Glutamatergic neuron (in vitro differentiated cells): ENCODE measurements at regions not wholly inside any gene's neighbourhood (a gene's known extent, or its start where the extent isn't known, plus 50 kb on each side); places are given as distances from the start of the nearest gene placed in this dataset.
"Not testable (repeated sequence)": the region's sequence is repeated elsewhere in the genome, so short reads cannot be mapped to it uniquely, and the experiment has no call there.

ENCODE experiments used
- DNase-seq: peaks from one replicate; pipeline ENCODE4 v3.0.0; 2022
- H3K27ac Mint-ChIP-seq: one replicate; pipeline ENCODE4 v1.8.0; 2020; ENCODE audit warnings: mild to moderate bottlenecking, mixed read lengths, inconsistent platforms; ENCODE audit not compliant: unreplicated experiment
- H3K27me3 Mint-ChIP-seq: one replicate; pipeline ENCODE4 v1.8.0; 2020; ENCODE audit warnings: mild to moderate bottlenecking, moderate library complexity, mixed read lengths, inconsistent platforms; ENCODE audit not compliant: unreplicated experiment
- H3K36me3 Mint-ChIP-seq: one replicate; pipeline ENCODE4 v1.8.0; 2020; ENCODE audit warnings: mild to moderate bottlenecking, mixed read lengths, inconsistent platforms; ENCODE audit not compliant: unreplicated experiment
- H3K4me1 Mint-ChIP-seq: one replicate; pipeline ENCODE4 v1.8.0; 2020; ENCODE audit warnings: mild to moderate bottlenecking, low read depth, mixed read lengths, inconsistent platforms; ENCODE audit not compliant: unreplicated experiment
- H3K4me3 Mint-ChIP-seq: one replicate; pipeline ENCODE4 v1.8.0; 2020; ENCODE audit warnings: mild to moderate bottlenecking, mixed read lengths, inconsistent platforms; ENCODE audit not compliant: unreplicated experiment
- H3K9me3 Mint-ChIP-seq: one replicate; pipeline ENCODE4 v1.8.0; 2020; ENCODE audit warnings: mild to moderate bottlenecking, moderate library complexity, mixed read lengths, inconsistent platforms; ENCODE audit not compliant: unreplicated experiment
- TF ChIP-seq, protein P1 (sequence below): fragments of 200-600 bp; sonication (generic); IDR thresholded peaks from one replicate; pipeline ENCODE4 v1.5.0; 2021; ENCODE audit not compliant: partially characterized antibody, unreplicated experiment

DNA sequence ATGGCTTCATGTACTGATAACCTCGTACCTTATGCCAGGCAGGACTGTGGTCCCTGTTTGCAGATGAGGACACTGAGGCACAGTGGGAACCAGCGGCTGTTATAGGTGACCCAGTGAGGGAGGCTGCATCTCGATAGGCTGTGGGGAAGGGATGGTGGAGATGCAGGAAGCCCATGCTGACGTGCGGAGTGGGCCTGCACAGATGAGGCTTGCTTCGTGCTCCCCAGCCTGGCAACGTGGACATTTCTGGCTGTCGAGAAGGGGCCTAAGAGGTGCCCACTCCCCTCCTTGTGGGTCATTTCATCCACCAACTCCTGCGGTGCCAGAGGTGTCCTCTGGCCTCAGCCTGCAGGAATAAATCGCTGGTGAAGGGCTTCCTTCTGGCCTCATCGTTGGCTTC, 107.4 kb downstream of the SLC25A47 start:
- Mint-ChIP-seq H3K9me3 (peaks cover 5% of the 10 kb centered on the region), H3K36me3 (peaks cover 11% of the 10 kb centered on the region), H3K4me3 (no peak overlapping the region), H3K27me3 (peaks cover 4% of the 10 kb centered on the region), H3K4me1 (peaks cover 27% of the 10 kb centered on the region), H3K27ac (no peak overlapping the region)
- no peak for DNase-seq
- TF ChIP-seq, protein P1, sequence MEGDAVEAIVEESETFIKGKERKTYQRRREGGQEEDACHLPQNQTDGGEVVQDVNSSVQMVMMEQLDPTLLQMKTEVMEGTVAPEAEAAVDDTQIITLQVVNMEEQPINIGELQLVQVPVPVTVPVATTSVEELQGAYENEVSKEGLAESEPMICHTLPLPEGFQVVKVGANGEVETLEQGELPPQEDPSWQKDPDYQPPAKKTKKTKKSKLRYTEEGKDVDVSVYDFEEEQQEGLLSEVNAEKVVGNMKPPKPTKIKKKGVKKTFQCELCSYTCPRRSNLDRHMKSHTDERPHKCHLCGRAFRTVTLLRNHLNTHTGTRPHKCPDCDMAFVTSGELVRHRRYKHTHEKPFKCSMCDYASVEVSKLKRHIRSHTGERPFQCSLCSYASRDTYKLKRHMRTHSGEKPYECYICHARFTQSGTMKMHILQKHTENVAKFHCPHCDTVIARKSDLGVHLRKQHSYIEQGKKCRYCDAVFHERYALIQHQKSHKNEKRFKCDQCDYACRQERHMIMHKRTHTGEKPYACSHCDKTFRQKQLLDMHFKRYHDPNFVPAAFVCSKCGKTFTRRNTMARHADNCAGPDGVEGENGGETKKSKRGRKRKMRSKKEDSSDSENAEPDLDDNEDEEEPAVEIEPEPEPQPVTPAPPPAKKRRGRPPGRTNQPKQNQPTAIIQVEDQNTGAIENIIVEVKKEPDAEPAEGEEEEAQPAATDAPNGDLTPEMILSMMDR, result no peak

DNA sequence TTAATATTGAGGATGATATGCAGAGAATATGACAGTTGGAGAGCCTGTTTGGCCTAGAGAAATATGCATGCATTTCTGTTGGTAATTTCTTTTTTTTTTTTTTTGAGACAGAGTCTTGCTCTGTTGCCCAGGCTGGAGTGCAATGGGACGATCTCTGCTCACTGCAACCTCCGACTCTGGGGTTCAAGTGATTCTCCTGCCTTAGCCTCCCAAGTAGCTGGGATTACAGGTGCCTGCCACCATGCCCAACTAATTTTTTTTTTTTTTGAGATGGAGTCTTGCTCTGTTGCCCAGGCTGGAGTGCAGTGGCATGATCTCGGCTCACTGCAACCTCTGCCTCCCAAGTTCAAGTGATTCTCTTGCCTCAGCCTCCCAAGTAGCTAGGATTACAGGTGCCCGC, 108.3 kb downstream of the SLC25A47 start:
- Mint-ChIP-seq H3K4me1 (peaks cover 28% of the 10 kb centered on the region), H3K36me3 (peaks cover 11% of the 10 kb centered on the region)
- not testable (repeated sequence) for H3K27me3 Mint-ChIP-seq, H3K9me3 Mint-ChIP-seq, DNase-seq, H3K4me3 Mint-ChIP-seq, H3K27ac Mint-ChIP-seq

DNA sequence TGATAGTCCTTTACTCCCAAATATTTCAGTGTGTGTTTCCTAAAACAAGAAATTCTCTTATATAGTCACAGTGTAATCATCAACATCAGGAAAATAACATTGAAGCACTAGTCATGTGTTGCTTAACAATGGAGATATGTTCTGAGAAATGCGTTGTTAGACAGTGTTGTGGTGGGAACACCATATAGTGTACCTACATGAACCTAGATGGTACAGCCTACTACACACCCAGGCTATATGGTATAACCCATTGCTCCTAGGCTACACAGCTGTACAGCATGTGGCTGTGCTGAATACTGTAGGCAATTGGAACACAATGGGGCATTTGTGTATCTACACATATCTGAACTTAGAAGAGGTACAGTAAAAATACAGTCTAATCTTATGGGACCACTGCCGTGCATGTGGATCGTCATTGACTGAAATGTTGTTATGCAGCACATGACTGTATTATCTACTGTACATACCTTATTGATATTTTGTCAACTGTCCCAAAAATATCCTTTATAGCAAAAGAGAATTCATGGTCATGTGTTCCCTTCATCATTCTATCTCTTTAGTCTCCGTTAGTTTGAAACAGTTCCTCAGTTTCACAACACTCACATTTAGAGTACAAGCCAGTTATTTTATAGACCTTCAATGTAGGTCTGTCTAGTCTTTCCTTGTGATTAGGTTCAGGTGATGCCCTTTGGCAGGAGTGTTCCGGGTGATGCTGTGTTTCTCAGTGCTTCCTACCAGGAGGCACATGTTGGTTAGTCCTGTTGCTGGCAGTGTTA, 109.7 kb downstream of the SLC25A47 start:
- Mint-ChIP-seq H3K27ac (no peak overlapping the region), H3K9me3 (peaks cover 5% of the 10 kb centered on the region), H3K27me3 (no peaks in the 10 kb centered on the region), H3K4me1 (peaks cover 33% of the 10 kb centered on the region), H3K36me3 (peaks cover 11% of the 10 kb centered on the region), H3K4me3 (no peak overlapping the region)
- TF ChIP-seq, protein P1, result no peak
- DNase-seq, result no peak

DNA sequence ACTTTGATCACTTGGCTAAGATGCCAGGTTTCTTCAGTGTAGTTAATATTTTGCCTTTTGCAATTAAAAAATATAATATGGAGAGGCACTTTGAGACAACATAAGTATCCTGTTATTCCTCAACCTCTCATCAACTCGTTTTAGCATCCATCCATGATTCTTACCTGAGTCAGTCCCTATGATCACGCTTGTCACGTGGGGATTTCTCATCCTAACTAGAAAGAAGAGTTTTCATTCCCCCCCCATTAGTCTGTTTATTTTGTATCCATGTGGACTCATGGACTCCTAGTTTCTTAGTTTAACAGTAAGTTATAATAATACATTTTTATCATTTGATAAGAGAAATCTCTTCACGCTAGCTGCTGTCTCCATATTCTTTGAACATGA, 110.3 kb downstream of the SLC25A47 start:
- H3K4me3 Mint-ChIP-seq, result no peak overlapping the region
- peaks cover 11% of the 10 kb centered on the region for H3K36me3 Mint-ChIP-seq
- H3K27ac Mint-ChIP-seq, result no peak overlapping the region
- no peaks in the 10 kb centered on the region for H3K27me3 Mint-ChIP-seq
- no peak for DNase-seq
- peaks cover 4% of the 10 kb centered on the region for H3K9me3 Mint-ChIP-seq
- peaks cover 35% of the 10 kb centered on the region for H3K4me1 Mint-ChIP-seq
- TF ChIP-seq, protein P1, result no peak

DNA sequence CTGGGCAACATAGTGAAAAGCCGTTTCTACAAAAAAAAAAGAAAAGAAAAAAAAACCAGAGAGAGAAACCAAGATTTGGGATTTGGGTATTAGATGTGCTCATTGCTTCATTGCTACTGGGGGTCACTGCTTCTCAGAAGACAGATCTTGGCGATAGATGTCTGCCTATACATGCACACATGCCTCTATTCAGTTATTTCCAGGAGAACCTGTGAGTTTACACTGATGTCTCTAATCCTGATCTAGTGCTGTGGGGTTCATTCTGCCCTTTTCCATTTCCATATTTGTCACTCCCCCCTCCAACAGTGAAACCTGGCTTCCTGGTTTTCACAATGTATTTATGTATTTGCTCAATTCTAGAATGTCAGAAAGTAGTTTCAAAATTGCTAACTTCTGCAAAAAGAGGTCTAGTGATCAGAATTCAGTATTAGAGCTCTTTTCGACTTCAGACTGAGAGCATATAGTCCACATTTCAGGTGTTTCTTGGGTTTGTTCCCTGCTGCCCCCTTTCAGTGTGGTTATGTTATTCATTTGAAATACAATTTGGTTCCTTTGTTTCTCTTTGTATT, 111.0 kb downstream of the SLC25A47 start:
- no peak for DNase-seq
- Mint-ChIP-seq H3K9me3 (peaks cover 2% of the 10 kb centered on the region), H3K4me1 (peaks cover 29% of the 10 kb centered on the region), H3K27ac (no peak overlapping the region), H3K27me3 (no peaks in the 10 kb centered on the region), H3K36me3 (peaks cover 5% of the 10 kb centered on the region), H3K4me3 (no peak overlapping the region)
- TF ChIP-seq, protein P1, result no peak
